GM12872 (cell line): ENCODE measurements at regions not wholly inside any gene's neighbourhood (a gene's known extent, or its start where the extent isn't known, plus 50 kb on each side); places are given as distances from the start of the nearest gene placed in this dataset.

Experiments
- CTCF ChIP-seq: IDR thresholded peaks from 3 replicates; pipeline ENCODE4 v1.5.1; 2011; ENCODE audit warnings: low read depth, mild to moderate bottlenecking, low read length, moderate library complexity; ENCODE audit not compliant: insufficient read depth

GRCh38 chr11:80970037-80970436, 1529.2 kb upstream of the TENM4 start:
- TF ChIP-seq CTCF: no peak

- no peak for TF ChIP-seq CTCF
These were observed 1526.8 kb upstream of the TENM4 start for GRCh38 chr11:80967649-80968048.

- TF ChIP-seq CTCF: no peak
These were observed 1519.7 kb upstream of the TENM4 start for GRCh38 chr11:80960381-80961029.

- TF ChIP-seq CTCF: no peak
These were observed 1518.9 kb upstream of the TENM4 start for GRCh38 chr11:80959751-80960150.

- TF ChIP-seq CTCF: no peak
These were observed 1518.2 kb upstream of the TENM4 start for GRCh38 chr11:80958987-80959386.

- TF ChIP-seq CTCF: no peak
These were observed 1517.5 kb upstream of the TENM4 start for GRCh38 chr11:80958361-80958760.

- no peak for TF ChIP-seq CTCF
These were observed 1514.8 kb upstream of the TENM4 start for GRCh38 chr11:80955588-80955987.
